HG03025 (cell line): ENCODE measurements at regions not wholly inside any gene's neighbourhood (a gene's known extent, or its start where the extent isn't known, plus 50 kb on each side); places are given as distances from the start of the nearest gene placed in this dataset.

Source experiments
- ATAC-seq: cut with Tn5 transposase; IDR thresholded peaks from one replicate; pipeline ENCODE4 v1.9.1; 2021; ENCODE audit warnings: mild to moderate bottlenecking, moderate library complexity; ENCODE audit not compliant: unreplicated experiment, low FRiP score

- no peak for ATAC-seq
These were observed 314.3 kb downstream of the C16orf95 start for GRCh38 chr16:87002717-87003413.

GRCh38 chr16:87003414-87003755, 313.8 kb downstream of the C16orf95 start:
- ATAC-seq = no peak

GRCh38 chr16:87006021-87006420, 311.2 kb downstream of the C16orf95 start:
- ATAC-seq = no peak

GRCh38 chr16:87006789-87007745, 310.1 kb downstream of the C16orf95 start:
- no peak for ATAC-seq

- no peak for ATAC-seq
These were observed 309.3 kb downstream of the C16orf95 start for GRCh38 chr16:87007907-87008306.

GRCh38 chr16:87008664-87009063, 308.5 kb downstream of the C16orf95 start:
- ATAC-seq = no peak

GRCh38 chr16:87012954-87013938, 303.9 kb downstream of the C16orf95 start:
- no peak for ATAC-seq

GRCh38 chr16:87014112-87014511, 303.1 kb downstream of the C16orf95 start:
- ATAC-seq = no peak

- no peak for ATAC-seq
These were observed 302.2 kb downstream of the C16orf95 start for GRCh38 chr16:87015021-87015420.

- no peak for ATAC-seq
These were observed 300.9 kb downstream of the C16orf95 start for GRCh38 chr16:87016046-87017035.

GRCh38 chr16:87017371-87018012, 299.7 kb downstream of the C16orf95 start:
- ATAC-seq = no peak

- ATAC-seq = no peak
These were observed 291.5 kb downstream of the C16orf95 start for GRCh38 chr16:87025676-87026075.

- no peak for ATAC-seq
These were observed 290.1 kb downstream of the C16orf95 start for GRCh38 chr16:87027056-87027616.

GRCh38 chr16:87028481-87029320, 288.5 kb downstream of the C16orf95 start:
- no peak for ATAC-seq

GRCh38 chr16:87032554-87032953, 284.6 kb downstream of the C16orf95 start:
- ATAC-seq = no peak

- no peak for ATAC-seq
These were observed 284.1 kb downstream of the C16orf95 start for GRCh38 chr16:87033021-87033471.

- ATAC-seq = no peak
These were observed 283.5 kb downstream of the C16orf95 start for GRCh38 chr16:87033541-87034300.
